Endothelial cell (in vitro differentiated cells): ENCODE measurements at regions not wholly inside any gene's neighbourhood (a gene's known extent, or its start where the extent isn't known, plus 50 kb on each side); places are given as distances from the start of the nearest gene placed in this dataset.
A peak's percentile ranks its signal among the peaks of the same experiment; 100 is the strongest.

Experiments used
- DNase-seq: peaks from one replicate; pipeline ENCODE4 v3.0.0; 2021; ENCODE audit warnings: low spot score
- H3K27ac Mint-ChIP-seq: one replicate; pipeline ENCODE4 v1.8.0; 2021; ENCODE audit warnings: mixed read lengths, inconsistent platforms; ENCODE audit not compliant: unreplicated experiment
- H3K27me3 Mint-ChIP-seq: one replicate; pipeline ENCODE4 v1.8.0; 2021; ENCODE audit warnings: mild to moderate bottlenecking, moderate library complexity, mixed read lengths, inconsistent platforms; ENCODE audit not compliant: unreplicated experiment
- H3K36me3 Mint-ChIP-seq: one replicate; pipeline ENCODE4 v1.8.0; 2021; ENCODE audit warnings: mild to moderate bottlenecking, low read depth, mixed read lengths, inconsistent platforms; ENCODE audit not compliant: unreplicated experiment
- H3K4me1 Mint-ChIP-seq: one replicate; pipeline ENCODE4 v1.8.0; 2021; ENCODE audit warnings: mild to moderate bottlenecking, mixed read lengths, inconsistent platforms; ENCODE audit not compliant: unreplicated experiment
- H3K4me3 Mint-ChIP-seq: one replicate; pipeline ENCODE4 v1.8.0; 2021; ENCODE audit warnings: mild to moderate bottlenecking, mixed read lengths, inconsistent platforms; ENCODE audit not compliant: unreplicated experiment
- H3K9me3 Mint-ChIP-seq: one replicate; pipeline ENCODE4 v1.8.0; 2021; ENCODE audit warnings: mixed read lengths, inconsistent platforms; ENCODE audit not compliant: unreplicated experiment
- TF ChIP-seq, protein P1 (sequence below): fragments of 200-600 bp; sonication (generic); IDR thresholded peaks from one replicate; pipeline ENCODE4 v1.5.0; 2021; ENCODE audit warnings: antibody characterized with exemption; ENCODE audit not compliant: unreplicated experiment

- Mint-ChIP-seq H3K4me1 (peaks cover 4% of the 10 kb centered on the region), H3K4me3 (no peak overlapping the region), H3K27ac (no peak overlapping the region), H3K27me3 (no peaks in the 10 kb centered on the region), H3K36me3 (no peaks in the 10 kb centered on the region), H3K9me3 (no peaks in the 10 kb centered on the region)
- TF ChIP-seq, protein P1, sequence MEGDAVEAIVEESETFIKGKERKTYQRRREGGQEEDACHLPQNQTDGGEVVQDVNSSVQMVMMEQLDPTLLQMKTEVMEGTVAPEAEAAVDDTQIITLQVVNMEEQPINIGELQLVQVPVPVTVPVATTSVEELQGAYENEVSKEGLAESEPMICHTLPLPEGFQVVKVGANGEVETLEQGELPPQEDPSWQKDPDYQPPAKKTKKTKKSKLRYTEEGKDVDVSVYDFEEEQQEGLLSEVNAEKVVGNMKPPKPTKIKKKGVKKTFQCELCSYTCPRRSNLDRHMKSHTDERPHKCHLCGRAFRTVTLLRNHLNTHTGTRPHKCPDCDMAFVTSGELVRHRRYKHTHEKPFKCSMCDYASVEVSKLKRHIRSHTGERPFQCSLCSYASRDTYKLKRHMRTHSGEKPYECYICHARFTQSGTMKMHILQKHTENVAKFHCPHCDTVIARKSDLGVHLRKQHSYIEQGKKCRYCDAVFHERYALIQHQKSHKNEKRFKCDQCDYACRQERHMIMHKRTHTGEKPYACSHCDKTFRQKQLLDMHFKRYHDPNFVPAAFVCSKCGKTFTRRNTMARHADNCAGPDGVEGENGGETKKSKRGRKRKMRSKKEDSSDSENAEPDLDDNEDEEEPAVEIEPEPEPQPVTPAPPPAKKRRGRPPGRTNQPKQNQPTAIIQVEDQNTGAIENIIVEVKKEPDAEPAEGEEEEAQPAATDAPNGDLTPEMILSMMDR: peak; percentile 96
- DNase-seq: peak; percentile 37
These were observed 1048.1 kb downstream of the BRINP3 start for GRCh38 chr1:189429610-189430009.

DNA sequence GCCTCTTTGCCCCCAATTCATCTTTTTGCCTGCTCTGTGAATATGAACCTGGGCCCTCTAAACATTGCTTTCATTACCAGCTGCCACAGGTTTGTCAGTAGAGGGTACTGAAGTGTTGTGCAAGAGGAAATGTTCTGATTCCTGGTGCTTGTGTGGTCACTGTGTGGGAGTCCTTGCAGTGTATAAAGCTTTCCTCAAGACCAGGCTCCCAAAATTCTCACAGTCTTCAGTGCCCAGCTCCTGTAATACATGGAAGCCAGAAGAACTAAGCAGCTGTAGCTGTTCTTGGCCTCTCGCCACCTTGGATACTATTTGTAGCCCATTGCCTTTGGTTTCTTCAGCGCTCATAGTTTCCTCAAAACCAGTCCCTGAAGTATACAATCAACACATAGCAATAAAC lies 1046.2 kb downstream of the BRINP3 start:
- no peak for DNase-seq
- no peaks in the 10 kb centered on the region for H3K9me3 Mint-ChIP-seq

GRCh38 chr1:189432753-189433152 lies 1044.9 kb downstream of the BRINP3 start:
- H3K27ac Mint-ChIP-seq: no peak overlapping the region
- no peaks in the 10 kb centered on the region for H3K36me3 Mint-ChIP-seq
- no peak for DNase-seq
- H3K27me3 Mint-ChIP-seq: no peaks in the 10 kb centered on the region
- peaks cover 4% of the 10 kb centered on the region for H3K4me1 Mint-ChIP-seq
- TF ChIP-seq, protein P1: no peak
- no peak overlapping the region for H3K4me3 Mint-ChIP-seq
- H3K9me3 Mint-ChIP-seq: no peaks in the 10 kb centered on the region

More for the DNA sequence above, 1046.2 kb downstream of the BRINP3 start:
- TF ChIP-seq, protein P1: no peak
- H3K36me3 Mint-ChIP-seq: no peaks in the 10 kb centered on the region
- peaks cover 4% of the 10 kb centered on the region for H3K4me1 Mint-ChIP-seq
- H3K27ac Mint-ChIP-seq: no peak overlapping the region
- H3K27me3 Mint-ChIP-seq: no peaks in the 10 kb centered on the region
- no peak overlapping the region for H3K4me3 Mint-ChIP-seq

DNA sequence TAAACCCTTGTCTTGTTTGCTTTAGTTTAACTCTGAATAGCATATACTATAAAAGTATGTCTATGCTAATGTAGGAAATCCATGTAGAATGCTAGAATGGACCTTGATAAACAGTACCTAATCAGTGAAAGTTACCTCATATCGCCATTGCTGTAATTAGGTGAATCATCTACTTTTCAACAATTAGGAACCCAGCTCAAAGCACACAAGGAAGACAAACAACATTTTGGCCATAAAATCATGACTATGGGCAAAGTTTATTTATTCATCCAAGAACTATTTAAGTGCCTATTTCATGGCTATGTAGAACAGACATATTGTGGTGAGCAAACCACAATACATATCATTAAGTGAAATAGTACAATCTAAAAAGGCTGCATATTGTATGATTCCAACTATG lies 1043.2 kb downstream of the BRINP3 start:
- no peak for DNase-seq
- no peaks in the 10 kb centered on the region for H3K36me3 Mint-ChIP-seq
- TF ChIP-seq, protein P1: no peak
- H3K9me3 Mint-ChIP-seq: no peaks in the 10 kb centered on the region
- H3K27ac Mint-ChIP-seq: no peak overlapping the region
- H3K27me3 Mint-ChIP-seq: no peaks in the 10 kb centered on the region
- no peak overlapping the region for H3K4me3 Mint-ChIP-seq
- peaks cover 8% of the 10 kb centered on the region for H3K4me1 Mint-ChIP-seq

DNA sequence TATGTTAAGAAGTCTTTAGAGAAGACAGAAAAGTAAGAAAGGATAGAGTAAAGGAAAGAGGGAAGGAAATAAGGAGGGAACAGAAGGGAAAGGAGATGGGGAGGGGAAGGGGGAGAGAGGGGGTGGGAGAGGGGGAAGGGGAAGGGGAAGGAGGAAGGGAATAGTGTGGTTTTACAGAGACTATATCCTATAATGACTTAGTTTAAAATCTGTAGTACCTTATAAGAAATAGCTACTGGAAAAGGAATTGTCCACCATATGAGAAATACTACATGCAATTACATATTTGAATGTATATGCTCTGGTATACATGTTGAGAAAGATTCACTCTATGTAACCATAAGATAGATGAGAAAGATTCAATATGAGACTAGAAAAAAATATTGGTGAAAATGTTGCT lies 1042.3 kb downstream of the BRINP3 start:
- Mint-ChIP-seq H3K4me1 (peaks cover 8% of the 10 kb centered on the region), H3K27me3 (no peaks in the 10 kb centered on the region)

More for the DNA sequence above, 1042.3 kb downstream of the BRINP3 start:
- H3K4me3 Mint-ChIP-seq: no peak overlapping the region
- no peak for DNase-seq
- TF ChIP-seq, protein P1: no peak
- no peaks in the 10 kb centered on the region for H3K36me3 Mint-ChIP-seq
- no peak overlapping the region for H3K27ac Mint-ChIP-seq
- no peaks in the 10 kb centered on the region for H3K9me3 Mint-ChIP-seq
